Activated CD8-positive, alpha-beta memory T cell treated with anti-CD3 and anti-CD28 coated beads, Interleukin-2, amount 10 ng/mL, durations not matched to agents 7 days and 5 days (primary cell): ENCODE measurements at regions not wholly inside any gene's neighbourhood (a gene's known extent, or its start where the extent isn't known, plus 50 kb on each side); places are given as distances from the start of the nearest gene placed in this dataset.

Experiments
- ATAC-seq: fragments of 150-1000 bp; cut with Tn5 transposase; one replicate; pipeline ENCODE4 v1.10.0; 2021; ENCODE audit warnings: moderate library complexity
- CTCF ChIA-PET: fragments of 350-600 bp; sonication (Branson Sonifier 250); formaldehyde crosslinking; loops from one replicate; lab custom pipeline; 2021; ENCODE audit warnings: antibody characterized with exemption; lab: Charles Lee
- DNase-seq: peaks from one replicate; pipeline ENCODE4 v3.0.0-alpha.2; 2020
- H3K27ac Mint-ChIP-seq: one replicate; pipeline ENCODE4 v1.8.0; 2021; ENCODE audit warnings: mild to moderate bottlenecking, mixed read lengths
- H3K27me3 Mint-ChIP-seq: one replicate; pipeline ENCODE4 v1.8.0; 2021; ENCODE audit warnings: mixed read lengths
- H3K36me3 Mint-ChIP-seq: one replicate; pipeline ENCODE4 v1.8.0; 2021; ENCODE audit warnings: mild to moderate bottlenecking, mixed read lengths
- H3K4me1 Mint-ChIP-seq: one replicate; pipeline ENCODE4 v1.8.0; 2021; ENCODE audit warnings: mixed read lengths
- H3K4me3 Mint-ChIP-seq: one replicate; pipeline ENCODE4 v1.8.0; 2021; ENCODE audit warnings: mild to moderate bottlenecking, moderate library complexity, mixed read lengths
- H3K9me3 Mint-ChIP-seq: one replicate; pipeline ENCODE4 v1.8.0; 2022; ENCODE audit warnings: low read depth, mixed read lengths

- CTCF ChIA-PET, result no interaction called here
- H3K4me1 Mint-ChIP-seq, result no peaks in the 10 kb centered on the region
- H3K27me3 Mint-ChIP-seq, result peaks cover 3% of the 10 kb centered on the region
These were observed 256.8 kb upstream of the B3GAT1 start for GRCh38 chr11:134668796-134669195.

GRCh38 chr11:134668076-134668475, 256.0 kb upstream of the B3GAT1 start:
- CTCF ChIA-PET, result no interaction called here
- DNase-seq, result no peak
- Mint-ChIP-seq H3K36me3 (no peaks in the 10 kb centered on the region), H3K9me3 (no peaks in the 10 kb centered on the region), H3K4me1 (no peaks in the 10 kb centered on the region), H3K27me3 (peaks cover 3% of the 10 kb centered on the region), H3K4me3 (no peak overlapping the region), H3K27ac (no peak overlapping the region)
- ATAC-seq, result no peak

More at GRCh38 chr11:134668796-134669195, 256.8 kb upstream of the B3GAT1 start:
- Mint-ChIP-seq H3K27ac (no peak overlapping the region), H3K9me3 (no peaks in the 10 kb centered on the region), H3K4me3 (no peak overlapping the region), H3K36me3 (no peaks in the 10 kb centered on the region)
- ATAC-seq, result no peak
- DNase-seq, result peak; percentile 29

- DNase-seq, result peak; percentile 26
- CTCF ChIA-PET, result no interaction called here
- Mint-ChIP-seq H3K36me3 (no peaks in the 10 kb centered on the region), H3K9me3 (no peaks in the 10 kb centered on the region), H3K27me3 (peaks cover 3% of the 10 kb centered on the region), H3K27ac (no peak overlapping the region), H3K4me3 (no peak overlapping the region), H3K4me1 (no peaks in the 10 kb centered on the region)
- ATAC-seq, result no peak
These were observed 255.5 kb upstream of the B3GAT1 start for GRCh38 chr11:134667505-134667904.

GRCh38 chr11:134667175-134667500, 255.1 kb upstream of the B3GAT1 start:
- ATAC-seq (no peak), DNase-seq (peak; percentile 1)
- H3K4me3 Mint-ChIP-seq, result no peak overlapping the region
- H3K27me3 Mint-ChIP-seq, result peaks cover 3% of the 10 kb centered on the region
- no peaks in the 10 kb centered on the region for H3K36me3 Mint-ChIP-seq
- no peak overlapping the region for H3K27ac Mint-ChIP-seq
- no peaks in the 10 kb centered on the region for H3K4me1 Mint-ChIP-seq
- H3K9me3 Mint-ChIP-seq, result no peaks in the 10 kb centered on the region
- CTCF ChIA-PET, result no interaction called here

GRCh38 chr11:134666273-134667174, 254.5 kb upstream of the B3GAT1 start:
- Mint-ChIP-seq H3K4me3 (no peak overlapping the region), H3K27me3 (peaks cover 3% of the 10 kb centered on the region), H3K27ac (no peak overlapping the region), H3K4me1 (no peaks in the 10 kb centered on the region), H3K9me3 (no peaks in the 10 kb centered on the region), H3K36me3 (no peaks in the 10 kb centered on the region)
- CTCF ChIA-PET, result no interaction called here
- ATAC-seq (no peak), DNase-seq (peak; percentile 27)

- DNase-seq (no peak), ATAC-seq (no peak)
- no peaks in the 10 kb centered on the region for H3K27me3 Mint-ChIP-seq
- H3K4me3 Mint-ChIP-seq, result no peak overlapping the region
- H3K4me1 Mint-ChIP-seq, result no peaks in the 10 kb centered on the region
- H3K27ac Mint-ChIP-seq, result no peak overlapping the region
- H3K36me3 Mint-ChIP-seq, result no peaks in the 10 kb centered on the region
- H3K9me3 Mint-ChIP-seq, result peaks cover 2% of the 10 kb centered on the region
- CTCF ChIA-PET, result no interaction called here
These were observed 253.7 kb upstream of the B3GAT1 start for GRCh38 chr11:134665571-134666270.

GRCh38 chr11:134665188-134665535, 253.1 kb upstream of the B3GAT1 start:
- Mint-ChIP-seq H3K4me3 (no peak overlapping the region), H3K9me3 (peaks cover 4% of the 10 kb centered on the region), H3K36me3 (no peaks in the 10 kb centered on the region), H3K4me1 (no peaks in the 10 kb centered on the region), H3K27ac (no peak overlapping the region), H3K27me3 (no peaks in the 10 kb centered on the region)
- ATAC-seq (no peak), DNase-seq (peak; percentile 22)
- CTCF ChIA-PET, result no interaction called here

- CTCF ChIA-PET, result no interaction called here
- Mint-ChIP-seq H3K36me3 (no peaks in the 10 kb centered on the region), H3K27me3 (no peaks in the 10 kb centered on the region), H3K4me1 (no peaks in the 10 kb centered on the region), H3K4me3 (no peak overlapping the region), H3K9me3 (peaks cover 4% of the 10 kb centered on the region), H3K27ac (no peak overlapping the region)
- ATAC-seq (no peak), DNase-seq (peak; percentile 14)
These were observed 252.6 kb upstream of the B3GAT1 start for GRCh38 chr11:134664447-134665187.

- Mint-ChIP-seq H3K4me3 (no peak overlapping the region), H3K9me3 (peaks cover 4% of the 10 kb centered on the region), H3K36me3 (no peaks in the 10 kb centered on the region), H3K27ac (no peak overlapping the region), H3K4me1 (no peaks in the 10 kb centered on the region), H3K27me3 (no peaks in the 10 kb centered on the region)
- CTCF ChIA-PET, result no interaction called here
- ATAC-seq (no peak), DNase-seq (peak; percentile 12)
These were observed 251.7 kb upstream of the B3GAT1 start for GRCh38 chr11:134663506-134664313.

GRCh38 chr11:134662629-134663360, 250.8 kb upstream of the B3GAT1 start:
- no peak overlapping the region for H3K4me3 Mint-ChIP-seq
- H3K27ac Mint-ChIP-seq, result no peak overlapping the region
- no peaks in the 10 kb centered on the region for H3K4me1 Mint-ChIP-seq
- H3K27me3 Mint-ChIP-seq, result no peaks in the 10 kb centered on the region
- ATAC-seq (no peak), DNase-seq (peak; percentile 33)
- CTCF ChIA-PET, result no interaction called here
- no peaks in the 10 kb centered on the region for H3K36me3 Mint-ChIP-seq
- H3K9me3 Mint-ChIP-seq, result peaks cover 4% of the 10 kb centered on the region

- no peaks in the 10 kb centered on the region for H3K27me3 Mint-ChIP-seq
- H3K4me1 Mint-ChIP-seq, result no peaks in the 10 kb centered on the region
- H3K36me3 Mint-ChIP-seq, result no peaks in the 10 kb centered on the region
- ATAC-seq, result no peak
- peak; percentile 29 for DNase-seq
- CTCF ChIA-PET, result no interaction called here
- H3K9me3 Mint-ChIP-seq, result peaks cover 7% of the 10 kb centered on the region
- H3K4me3 Mint-ChIP-seq, result no peak overlapping the region
- no peak overlapping the region for H3K27ac Mint-ChIP-seq
These were observed 249.6 kb upstream of the B3GAT1 start for GRCh38 chr11:134661660-134662059.

GRCh38 chr11:134660416-134660815, 248.4 kb upstream of the B3GAT1 start:
- CTCF ChIA-PET, result no interaction called here
- no peak overlapping the region for H3K4me3 Mint-ChIP-seq
- H3K27ac Mint-ChIP-seq, result no peak overlapping the region
- H3K36me3 Mint-ChIP-seq, result no peaks in the 10 kb centered on the region
- H3K9me3 Mint-ChIP-seq, result peaks cover 11% of the 10 kb centered on the region
- H3K27me3 Mint-ChIP-seq, result no peaks in the 10 kb centered on the region
- H3K4me1 Mint-ChIP-seq, result no peaks in the 10 kb centered on the region
- DNase-seq (no peak), ATAC-seq (no peak)
